ENCODE measurements at regions not wholly inside any gene's neighbourhood (a gene's known extent, or its start where the extent isn't known, plus 50 kb on each side); places are given as distances from the start of the nearest gene placed in this dataset.

- Histone ChIP-seq H3K79me2 (ENCODE audit: control insufficient read depth, insufficient read depth, low read length) (no peaks in the 10 kb centered on the region), H2AFZ (ENCODE audit: low read length) (no peak overlapping the region), H3K27ac (ENCODE audit: insufficient read depth, low read length) (no peak overlapping the region), H4K20me1 (ENCODE audit: control insufficient read depth, extremely low read depth, insufficient read depth, low read length) (no peaks in the 10 kb centered on the region), H3K27me3 (ENCODE audit: control insufficient read depth, insufficient read depth, low read length) (no peaks in the 10 kb centered on the region), H3K4me1 (ENCODE audit: control insufficient read depth, extremely low read depth, insufficient read depth, low read length) (peaks cover 6% of the 10 kb centered on the region), H3K4me2 (ENCODE audit: extremely low read depth, insufficient read depth, low read length) (no peak overlapping the region), H3K36me3 (ENCODE audit: control insufficient read depth, insufficient read depth, low read length) (no peaks in the 10 kb centered on the region), H3K9ac (ENCODE audit: insufficient read depth, low read length) (no peak overlapping the region), H3K9me3 (ENCODE audit: control insufficient read depth, insufficient read depth, low read depth, low read length) (no peaks in the 10 kb centered on the region), H3K4me3 (replicated peaks in 1 of 4; ENCODE audit: control extremely low read depth in 1 of 4, insufficient read depth in 1 of 4, low read depth in 3 of 4, low read length in 4 of 4) (no peak overlapping the region)
- no peak for DNase-seq (ENCODE audit: low read depth in 2 of 2)
- TF ChIP-seq EZH2 (IDR thresholded peaks at IDR 0.05; ENCODE audit: low read length, missing control alignments), result no peak
- no peak for TF ChIP-seq CTCF (conservative IDR thresholded peaks at IDR 0.05 in 1 of 2, IDR thresholded peaks at IDR 0.05 in 1 of 2; ENCODE audit: low read depth in 1 of 2, low read length in 2 of 2)
These were observed 199.0 kb upstream of the LNX1 start for GRCh38 chr4:53790286-53790685.

GRCh38 chr4:53788621-53789020 lies 197.3 kb upstream of the LNX1 start:
- TF ChIP-seq EZH2 (IDR thresholded peaks at IDR 0.05; ENCODE audit: low read length, missing control alignments) (no peak), CTCF (conservative IDR thresholded peaks at IDR 0.05 in 1 of 2, IDR thresholded peaks at IDR 0.05 in 1 of 2; ENCODE audit: low read depth in 1 of 2, low read length in 2 of 2) (no peak)
- no peak overlapping the region for H3K4me3 ChIP-seq (replicated peaks in 1 of 4; ENCODE audit: control extremely low read depth in 1 of 4, insufficient read depth in 1 of 4, low read depth in 3 of 4, low read length in 4 of 4)

GRCh38 chr4:53788011-53788410 lies 196.7 kb upstream of the LNX1 start:
- peaks cover 6% of the 10 kb centered on the region for H3K4me1 ChIP-seq (ENCODE audit: control insufficient read depth, extremely low read depth, insufficient read depth, low read length)
- H3K79me2 ChIP-seq (ENCODE audit: control insufficient read depth, insufficient read depth, low read length), result no peaks in the 10 kb centered on the region
- H4K20me1 ChIP-seq (ENCODE audit: control insufficient read depth, extremely low read depth, insufficient read depth, low read length), result no peaks in the 10 kb centered on the region
- DNase-seq (ENCODE audit: low read depth in 2 of 2), result no peak
- no peaks in the 10 kb centered on the region for H3K9me3 ChIP-seq (ENCODE audit: control insufficient read depth, insufficient read depth, low read depth, low read length)
- no peak overlapping the region for H3K9ac ChIP-seq (ENCODE audit: insufficient read depth, low read length)
- H3K36me3 ChIP-seq (ENCODE audit: control insufficient read depth, insufficient read depth, low read length), result no peaks in the 10 kb centered on the region
- no peak overlapping the region for H3K27ac ChIP-seq (ENCODE audit: insufficient read depth, low read length)
- H3K4me2 ChIP-seq (ENCODE audit: extremely low read depth, insufficient read depth, low read length), result no peak overlapping the region
- H3K27me3 ChIP-seq (ENCODE audit: control insufficient read depth, insufficient read depth, low read length), result no peaks in the 10 kb centered on the region
- H3K4me3 ChIP-seq (replicated peaks in 1 of 4; ENCODE audit: control extremely low read depth in 1 of 4, insufficient read depth in 1 of 4, low read depth in 3 of 4, low read length in 4 of 4), result no peak overlapping the region
- no peak for TF ChIP-seq CTCF (conservative IDR thresholded peaks at IDR 0.05 in 1 of 2, IDR thresholded peaks at IDR 0.05 in 1 of 2; ENCODE audit: low read depth in 1 of 2, low read length in 2 of 2)
- no peak for TF ChIP-seq EZH2 (IDR thresholded peaks at IDR 0.05; ENCODE audit: low read length, missing control alignments)
- no peak overlapping the region for H2AFZ ChIP-seq (ENCODE audit: low read length)

More at GRCh38 chr4:53788621-53789020, 197.3 kb upstream of the LNX1 start:
- H3K4me1 ChIP-seq (ENCODE audit: control insufficient read depth, extremely low read depth, insufficient read depth, low read length), result peaks cover 6% of the 10 kb centered on the region
- no peak overlapping the region for H3K27ac ChIP-seq (ENCODE audit: insufficient read depth, low read length)
- no peaks in the 10 kb centered on the region for H3K36me3 ChIP-seq (ENCODE audit: control insufficient read depth, insufficient read depth, low read length)
- H3K27me3 ChIP-seq (ENCODE audit: control insufficient read depth, insufficient read depth, low read length), result no peaks in the 10 kb centered on the region
- H3K79me2 ChIP-seq (ENCODE audit: control insufficient read depth, insufficient read depth, low read length), result no peaks in the 10 kb centered on the region
- no peak overlapping the region for H2AFZ ChIP-seq (ENCODE audit: low read length)
- DNase-seq (ENCODE audit: low read depth in 2 of 2), result no peak
- no peak overlapping the region for H3K4me2 ChIP-seq (ENCODE audit: extremely low read depth, insufficient read depth, low read length)
- no peaks in the 10 kb centered on the region for H3K9me3 ChIP-seq (ENCODE audit: control insufficient read depth, insufficient read depth, low read depth, low read length)
- no peak overlapping the region for H3K9ac ChIP-seq (ENCODE audit: insufficient read depth, low read length)
- H4K20me1 ChIP-seq (ENCODE audit: control insufficient read depth, extremely low read depth, insufficient read depth, low read length), result no peaks in the 10 kb centered on the region
